ENCODE measurements at regions not wholly inside any gene's neighbourhood (a gene's known extent, or its start where the extent isn't known, plus 50 kb on each side); places are given as distances from the start of the nearest gene placed in this dataset.
"Not testable (repeated sequence)": the region's sequence is repeated elsewhere in the genome, so short reads cannot be mapped to it uniquely, and the experiment has no call there.

DNA sequence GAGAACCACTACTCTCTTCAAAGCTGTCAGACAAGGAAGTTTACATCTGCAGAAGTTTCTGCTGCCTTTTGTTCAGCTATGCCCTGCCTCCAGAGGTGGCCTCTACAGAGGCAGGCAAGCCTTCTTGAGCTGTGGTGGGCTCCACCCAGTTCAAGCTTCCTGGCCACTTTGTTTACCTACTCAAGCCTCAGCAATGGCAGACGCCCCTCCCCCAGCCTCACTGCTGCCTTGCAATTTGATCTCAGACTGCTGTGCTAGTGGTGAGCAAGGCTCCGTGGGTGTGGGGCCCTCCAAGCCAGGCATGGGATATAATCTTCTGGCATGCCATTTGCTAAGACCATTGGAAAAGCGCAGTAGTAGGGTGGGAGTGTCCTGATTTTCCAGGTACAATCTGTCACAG is 144.0 kb downstream of the CCNG2 start:
- TF ChIP-seq CTCF (IDR thresholded peaks at IDR 0.05; ENCODE audit: low read depth, low read length); EZH2phosphoT487 (IDR thresholded peaks at IDR 0.05; ENCODE audit: low read depth): not testable (repeated sequence)
